H1 (cell line): ENCODE measurements at regions not wholly inside any gene's neighbourhood (a gene's known extent, or its start where the extent isn't known, plus 50 kb on each side); places are given as distances from the start of the nearest gene placed in this dataset.

Experiments
- BRCA1 ChIP-seq: IDR thresholded peaks from 2 replicates; pipeline ENCODE4 v1.6.1; 2012; ENCODE audit warnings: low read depth, low read length, improper control_type of control experiment
- CBX5 ChIP-seq: fragments of 300-800, 300-1000 bp; sonication (generic); IDR thresholded peaks from 2 replicates; pipeline ENCODE4 v1.7.1; 2016; ENCODE audit warnings: antibody characterized with exemption, low read length, low read depth
- CTBP2 ChIP-seq: IDR thresholded peaks from 2 replicates; pipeline ENCODE4 v1.7.0; 2011; ENCODE audit warnings: borderline replicate concordance, mild to moderate bottlenecking, moderate library complexity, mixed read lengths, low read length; ENCODE audit not compliant: insufficient read depth, insufficient read length
- NRF1 ChIP-seq: IDR thresholded peaks from 2 replicates; pipeline ENCODE4 v1.6.1; 2011; ENCODE audit warnings: mild to moderate bottlenecking, low read depth, low read length, improper control_type of control experiment
- POLR2A ChIP-seq, 2 experiments: IDR thresholded peaks; 1 replicate in 1 of 2; 2 replicates in 1 of 2; pipeline ENCODE4 v1.6.1; 2011; ENCODE audit warnings: low read depth in 2 of 2, low read length in 2 of 2, mild to moderate bottlenecking in 2 of 2; ENCODE audit errors: control extremely low read depth in 1 of 2
- POU5F1 ChIP-seq: IDR thresholded peaks from 2 replicates; pipeline ENCODE4 v1.6.1; 2011; ENCODE audit warnings: low read depth, mild to moderate bottlenecking, low read length, moderate library complexity
- SAP30 ChIP-seq: fragments of 300-600 bp; sonication (generic); IDR thresholded peaks from 2 replicates; pipeline ENCODE4 v1.7.1; 2012; ENCODE audit warnings: low read length, moderate library complexity, mild to moderate bottlenecking, inconsistent platforms; ENCODE audit not compliant: insufficient read depth, insufficient replicate concordance
- SUZ12 ChIP-seq: fragments of 200-600 bp; sonication (generic); IDR thresholded peaks from 2 replicates; pipeline ENCODE4 v1.6.1; 2012; ENCODE audit warnings: mild to moderate bottlenecking, inconsistent platforms, low read length, moderate library complexity, mixed read lengths
- TF ChIP-seq, protein P1 (sequence below): IDR thresholded peaks from 2 replicates; pipeline ENCODE4 v1.6.1; 2011; ENCODE audit warnings: low read depth, mild to moderate bottlenecking, low read length; ENCODE audit not compliant: insufficient read depth
- TF ChIP-seq, protein P2 (sequence below): IDR thresholded peaks from 2 replicates; pipeline ENCODE4 v1.6.1; 2012; ENCODE audit warnings: inconsistent platforms

DNA sequence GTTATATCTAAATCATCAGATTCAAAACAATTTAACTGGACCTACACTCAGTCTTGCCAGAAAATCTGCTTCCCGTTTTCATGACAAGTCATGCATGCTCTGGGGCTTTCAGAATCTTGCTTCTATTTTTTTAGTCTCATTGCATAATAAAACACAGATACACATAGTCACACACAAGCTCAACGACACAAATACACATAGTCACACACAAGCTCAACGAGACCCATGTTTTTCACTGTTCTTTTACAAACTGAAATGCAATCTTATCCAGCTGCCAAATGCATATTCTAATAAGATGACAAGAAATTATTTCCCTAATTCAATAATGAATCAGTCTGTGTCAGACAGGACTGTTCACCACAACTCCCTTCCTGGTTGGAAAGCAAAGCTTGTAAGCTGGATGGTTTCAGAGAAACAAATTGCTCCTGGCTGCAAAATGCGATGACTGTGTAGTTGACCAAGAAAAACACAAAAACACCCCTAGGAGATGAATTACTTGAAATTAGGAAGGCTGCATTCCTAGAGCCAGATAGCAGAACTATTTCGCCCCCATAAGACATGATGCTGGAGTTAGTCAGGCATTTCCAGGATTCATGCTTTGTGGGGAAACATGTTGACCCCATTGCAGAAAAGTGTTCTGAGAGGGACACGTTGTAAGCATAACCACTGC is 208.7 kb downstream of the CHIC2 start (continued):
- TF ChIP-seq, protein P1, sequence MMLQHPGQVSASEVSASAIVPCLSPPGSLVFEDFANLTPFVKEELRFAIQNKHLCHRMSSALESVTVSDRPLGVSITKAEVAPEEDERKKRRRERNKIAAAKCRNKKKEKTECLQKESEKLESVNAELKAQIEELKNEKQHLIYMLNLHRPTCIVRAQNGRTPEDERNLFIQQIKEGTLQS = no peak
- no peak for TF ChIP-seq CBX5
- TF ChIP-seq SUZ12 = no peak
- no peak for TF ChIP-seq BRCA1
- TF ChIP-seq, protein P2, sequence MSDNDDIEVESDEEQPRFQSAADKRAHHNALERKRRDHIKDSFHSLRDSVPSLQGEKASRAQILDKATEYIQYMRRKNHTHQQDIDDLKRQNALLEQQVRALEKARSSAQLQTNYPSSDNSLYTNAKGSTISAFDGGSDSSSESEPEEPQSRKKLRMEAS = no peak
- no peak for TF ChIP-seq POU5F1
- no peak for TF ChIP-seq NRF1
- TF ChIP-seq CTBP2 = no peak
- no peak for TF ChIP-seq SAP30
- no peak for TF ChIP-seq POLR2A (IDR thresholded peaks at IDR 0.05; ENCODE audit: control extremely low read depth in 1 of 2, low read depth in 2 of 2, low read length in 2 of 2)
